ENCODE measurements at regions not wholly inside any gene's neighbourhood (a gene's known extent, or its start where the extent isn't known, plus 50 kb on each side); places are given as distances from the start of the nearest gene placed in this dataset.

- Mint-ChIP-seq H3K9me3 (ENCODE audit: unreplicated experiment) (no peaks in the 10 kb centered on the region), H3K4me3 (ENCODE audit: unreplicated experiment) (no peak overlapping the region), H3K36me3 (ENCODE audit: insufficient read depth, unreplicated experiment) (peaks cover 4% of the 10 kb centered on the region), H3K4me1 (ENCODE audit: insufficient read depth, unreplicated experiment) (peaks cover 18% of the 10 kb centered on the region), H3K27ac (ENCODE audit: low read depth, unreplicated experiment) (no peak overlapping the region), H3K27me3 (ENCODE audit: insufficient read depth, unreplicated experiment) (no peaks in the 10 kb centered on the region)
- ChIA-PET CTCF (interaction anchor here (1.2 kb wide), 1 partner anchor 329 kb away, joined by 3 read pairs; no protein-coding TSS in a partner anchor), POLR2A (interaction anchor here (0.6 kb wide), 1 partner anchor 10 kb away, joined by 3 read pairs; no protein-coding TSS in a partner anchor)
- no TSS peak for BruUV-seq (replicated peaks)
- DNase-seq (ENCODE audit: unreplicated experiment), result no peak
- intact Hi-C loops (cut with micrococcal nuclease), result no loop called here
- no peak for TF ChIP-seq CTCF (IDR thresholded peaks at IDR 0.05; ENCODE audit: unreplicated experiment)
Measured at GRCh38 chr15:29468899-29469298, 199.3 kb upstream of the NSMCE3 start.

GRCh38 chr15:29467091-29467490 lies 197.5 kb upstream of the NSMCE3 start:
- H3K4me1 Mint-ChIP-seq (ENCODE audit: insufficient read depth, unreplicated experiment), result peaks cover 18% of the 10 kb centered on the region
- CTCF ChIA-PET, result no interaction called here

DNA sequence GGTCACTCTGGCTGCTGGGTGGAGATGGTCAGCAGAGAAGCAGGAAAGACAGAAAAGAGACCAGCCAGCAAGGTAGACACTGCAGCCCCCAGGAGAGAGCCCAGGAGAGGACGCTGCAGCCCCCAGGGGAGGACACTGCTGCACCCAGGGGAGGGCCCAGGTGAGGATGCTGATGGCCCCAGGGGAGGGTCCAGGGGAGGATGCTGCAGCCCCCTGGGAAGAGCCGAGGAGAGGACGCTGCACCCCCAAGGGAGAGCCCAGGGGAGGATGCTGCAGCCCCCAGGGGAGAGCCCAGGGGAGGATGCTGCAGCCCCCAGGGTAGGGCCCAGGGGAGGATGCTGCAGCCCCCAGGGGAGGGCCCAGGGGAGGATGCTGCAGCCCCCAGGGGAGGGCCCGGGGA lies 196.7 kb upstream of the NSMCE3 start:
- CTCF ChIA-PET, result interaction anchor here (0.6 kb wide), 1 partner anchor 217 kb away, joined by 4 read pairs; no protein-coding TSS in a partner anchor
- Mint-ChIP-seq H3K27ac (ENCODE audit: low read depth, unreplicated experiment) (no peak overlapping the region), H3K36me3 (ENCODE audit: insufficient read depth, unreplicated experiment) (peaks cover 4% of the 10 kb centered on the region), H3K9me3 (ENCODE audit: unreplicated experiment) (no peaks in the 10 kb centered on the region), H3K4me1 (ENCODE audit: insufficient read depth, unreplicated experiment) (peaks cover 11% of the 10 kb centered on the region), H3K27me3 (ENCODE audit: insufficient read depth, unreplicated experiment) (peaks cover 10% of the 10 kb centered on the region), H3K4me3 (ENCODE audit: unreplicated experiment) (no peak overlapping the region)
- intact Hi-C loops (cut with micrococcal nuclease), result no loop called here
- no TSS peak for BruUV-seq (replicated peaks)
- POLR2A ChIA-PET, result no interaction called here
- no peak for TF ChIP-seq CTCF (IDR thresholded peaks at IDR 0.05; ENCODE audit: unreplicated experiment)
- no peak for DNase-seq (ENCODE audit: unreplicated experiment)

More at GRCh38 chr15:29467091-29467490, 197.5 kb upstream of the NSMCE3 start:
- peaks cover 4% of the 10 kb centered on the region for H3K36me3 Mint-ChIP-seq (ENCODE audit: insufficient read depth, unreplicated experiment)
- TF ChIP-seq CTCF (IDR thresholded peaks at IDR 0.05; ENCODE audit: unreplicated experiment), result no peak
- no peak overlapping the region for H3K4me3 Mint-ChIP-seq (ENCODE audit: unreplicated experiment)
- POLR2A ChIA-PET, result interaction anchor here (0.6 kb wide), 1 partner anchor 159 kb away, joined by 3 read pairs; no protein-coding TSS in a partner anchor
- DNase-seq (ENCODE audit: unreplicated experiment), result no peak
- no TSS peak for BruUV-seq (replicated peaks)
- H3K27me3 Mint-ChIP-seq (ENCODE audit: insufficient read depth, unreplicated experiment), result peaks cover 3% of the 10 kb centered on the region
- H3K27ac Mint-ChIP-seq (ENCODE audit: low read depth, unreplicated experiment), result no peak overlapping the region
- H3K9me3 Mint-ChIP-seq (ENCODE audit: unreplicated experiment), result no peaks in the 10 kb centered on the region
- intact Hi-C loops (cut with micrococcal nuclease), result no loop called here

DNA sequence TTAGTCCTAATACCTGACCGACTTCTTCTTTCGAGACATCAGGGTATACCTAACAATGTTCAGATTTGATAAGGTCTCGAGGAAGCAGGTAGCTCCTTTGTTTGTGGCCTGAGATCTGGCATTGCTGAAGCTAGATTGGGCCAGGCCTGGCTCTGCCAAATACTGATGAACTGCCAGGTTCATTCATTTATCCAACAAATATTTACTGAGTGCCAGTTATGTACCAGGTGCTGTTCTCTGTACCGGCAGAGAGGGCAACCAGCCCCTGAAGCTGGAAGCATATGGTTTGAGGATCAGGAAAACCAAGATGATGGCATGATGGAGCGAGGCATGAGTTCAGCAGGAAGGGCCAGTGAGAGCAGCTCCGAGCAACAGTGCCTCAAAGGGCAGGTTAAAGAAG lies 196.2 kb upstream of the NSMCE3 start:
- Mint-ChIP-seq H3K27me3 (ENCODE audit: insufficient read depth, unreplicated experiment) (peaks cover 10% of the 10 kb centered on the region), H3K9me3 (ENCODE audit: unreplicated experiment) (no peaks in the 10 kb centered on the region), H3K36me3 (ENCODE audit: insufficient read depth, unreplicated experiment) (no peaks in the 10 kb centered on the region), H3K4me1 (ENCODE audit: insufficient read depth, unreplicated experiment) (peaks cover 7% of the 10 kb centered on the region), H3K27ac (ENCODE audit: low read depth, unreplicated experiment) (no peak overlapping the region), H3K4me3 (ENCODE audit: unreplicated experiment) (no peak overlapping the region)
- ChIA-PET CTCF (interaction anchor here (0.6 kb wide), 1 partner anchor 217 kb away, joined by 4 read pairs; no protein-coding TSS in a partner anchor), POLR2A (no interaction called here)
- intact Hi-C loops (cut with micrococcal nuclease), result no loop called here
- BruUV-seq (replicated peaks), result no TSS peak
- no peak for DNase-seq (ENCODE audit: unreplicated experiment)
- TF ChIP-seq CTCF (IDR thresholded peaks at IDR 0.05; ENCODE audit: unreplicated experiment), result no peak
